ENCODE measurements at regions not wholly inside any gene's neighbourhood (a gene's known extent, or its start where the extent isn't known, plus 50 kb on each side); places are given as distances from the start of the nearest gene placed in this dataset.
"Not testable (repeated sequence)": the region's sequence is repeated elsewhere in the genome, so short reads cannot be mapped to it uniquely, and the experiment has no call there.

GRCh38 chr5:67855523-67855922 is 360.0 kb upstream of the PIK3R1 start:
- no peak overlapping the region for H3K27ac ChIP-seq
- TF ChIP-seq, protein P1, sequence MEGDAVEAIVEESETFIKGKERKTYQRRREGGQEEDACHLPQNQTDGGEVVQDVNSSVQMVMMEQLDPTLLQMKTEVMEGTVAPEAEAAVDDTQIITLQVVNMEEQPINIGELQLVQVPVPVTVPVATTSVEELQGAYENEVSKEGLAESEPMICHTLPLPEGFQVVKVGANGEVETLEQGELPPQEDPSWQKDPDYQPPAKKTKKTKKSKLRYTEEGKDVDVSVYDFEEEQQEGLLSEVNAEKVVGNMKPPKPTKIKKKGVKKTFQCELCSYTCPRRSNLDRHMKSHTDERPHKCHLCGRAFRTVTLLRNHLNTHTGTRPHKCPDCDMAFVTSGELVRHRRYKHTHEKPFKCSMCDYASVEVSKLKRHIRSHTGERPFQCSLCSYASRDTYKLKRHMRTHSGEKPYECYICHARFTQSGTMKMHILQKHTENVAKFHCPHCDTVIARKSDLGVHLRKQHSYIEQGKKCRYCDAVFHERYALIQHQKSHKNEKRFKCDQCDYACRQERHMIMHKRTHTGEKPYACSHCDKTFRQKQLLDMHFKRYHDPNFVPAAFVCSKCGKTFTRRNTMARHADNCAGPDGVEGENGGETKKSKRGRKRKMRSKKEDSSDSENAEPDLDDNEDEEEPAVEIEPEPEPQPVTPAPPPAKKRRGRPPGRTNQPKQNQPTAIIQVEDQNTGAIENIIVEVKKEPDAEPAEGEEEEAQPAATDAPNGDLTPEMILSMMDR (IDR thresholded peaks at IDR 0.05), result no peak
- DNase-seq (ENCODE audit: low spot score), result no peak
- H3K4me3 ChIP-seq, result no peak overlapping the region

DNA sequence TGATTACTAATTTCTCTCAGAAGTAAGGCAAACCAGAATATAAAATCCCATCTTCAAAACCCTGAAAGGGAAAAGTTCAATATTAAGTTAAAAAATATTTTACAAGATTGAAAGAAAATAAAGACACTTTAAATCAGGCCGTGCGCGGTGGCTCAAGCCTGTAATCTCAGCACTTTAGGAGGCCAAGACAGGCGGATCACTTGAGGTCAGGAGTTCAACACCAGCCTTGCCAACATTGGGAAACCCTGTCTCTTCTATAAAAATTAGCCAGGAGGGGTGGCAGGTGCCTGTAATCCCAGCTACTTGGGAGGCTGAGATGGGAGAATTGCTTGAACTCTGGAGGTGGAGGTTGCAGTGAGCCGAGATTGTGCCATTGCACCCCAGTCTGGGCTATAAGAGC is 364.6 kb upstream of the PIK3R1 start:
- not testable (repeated sequence) for DNase-seq (ENCODE audit: low spot score); H3K27ac ChIP-seq; H3K4me3 ChIP-seq

- Histone ChIP-seq H3K27ac (no peak overlapping the region), H3K4me3 (no peak overlapping the region)
- DNase-seq (ENCODE audit: low spot score), result no peak
- TF ChIP-seq, protein P1 (IDR thresholded peaks at IDR 0.05), result no peak
Observed at GRCh38 chr5:67844924-67845323, 370.6 kb upstream of the PIK3R1 start.

DNA sequence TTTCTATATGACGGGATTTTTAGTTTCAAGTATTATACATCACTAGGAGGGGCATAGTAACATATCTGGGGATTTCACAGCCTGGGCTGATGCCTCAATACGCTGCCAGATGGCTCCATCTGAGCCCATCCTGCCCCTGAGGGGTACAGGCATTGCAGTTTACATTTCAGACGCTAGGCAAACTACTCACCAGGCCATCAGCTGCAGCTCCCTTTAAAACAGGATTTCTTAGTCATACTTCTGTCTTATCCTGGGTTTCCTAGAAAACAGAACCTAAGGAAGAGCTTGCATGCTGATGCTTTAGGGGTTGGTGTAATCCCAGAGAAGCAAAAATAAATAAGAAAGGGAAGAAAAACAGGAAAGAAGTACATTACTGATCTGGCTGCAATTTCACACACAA is 372.8 kb upstream of the PIK3R1 start:
- TF ChIP-seq, protein P1 (IDR thresholded peaks at IDR 0.05), result no peak
- DNase-seq (ENCODE audit: low spot score), result no peak
- Histone ChIP-seq H3K27ac (no peak overlapping the region), H3K4me3 (no peak overlapping the region)

DNA sequence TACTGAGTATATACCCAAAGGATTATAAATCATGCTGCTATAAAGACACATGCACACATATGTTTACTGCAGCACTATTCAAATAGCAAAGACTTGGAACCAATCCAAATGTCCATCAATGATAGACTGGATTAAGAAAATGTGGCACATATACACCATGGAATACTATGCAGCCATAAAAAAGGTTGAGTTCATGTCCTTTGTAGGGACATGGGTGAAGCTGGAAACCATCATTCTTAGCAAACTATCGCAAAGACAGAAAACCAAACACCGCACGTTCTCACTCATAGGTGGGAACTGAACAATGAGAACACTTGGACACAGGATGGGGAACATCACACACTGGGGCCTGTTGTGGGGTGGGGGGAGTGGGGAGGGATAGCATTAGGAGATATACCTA is 378.3 kb upstream of the PIK3R1 start:
- not testable (repeated sequence) for H3K27ac ChIP-seq; H3K4me3 ChIP-seq; DNase-seq (ENCODE audit: low spot score)

- H3K27ac ChIP-seq; H3K4me3 ChIP-seq; DNase-seq (ENCODE audit: low spot score): not testable (repeated sequence)
Observed at GRCh38 chr5:67836496-67836895, 379.1 kb upstream of the PIK3R1 start.

GRCh38 chr5:67831048-67831447 is 384.5 kb upstream of the PIK3R1 start:
- H3K27ac ChIP-seq, result no peak overlapping the region
- no peak for DNase-seq (ENCODE audit: low spot score)
- TF ChIP-seq, protein P1 (IDR thresholded peaks at IDR 0.05), result no peak
- no peak overlapping the region for H3K4me3 ChIP-seq

- TF ChIP-seq, protein P1 (IDR thresholded peaks at IDR 0.05), result no peak
- no peak overlapping the region for H3K4me3 ChIP-seq
- no peak overlapping the region for H3K27ac ChIP-seq
- DNase-seq (ENCODE audit: low spot score), result no peak
Observed at GRCh38 chr5:67827541-67827940, 388.0 kb upstream of the PIK3R1 start.

DNA sequence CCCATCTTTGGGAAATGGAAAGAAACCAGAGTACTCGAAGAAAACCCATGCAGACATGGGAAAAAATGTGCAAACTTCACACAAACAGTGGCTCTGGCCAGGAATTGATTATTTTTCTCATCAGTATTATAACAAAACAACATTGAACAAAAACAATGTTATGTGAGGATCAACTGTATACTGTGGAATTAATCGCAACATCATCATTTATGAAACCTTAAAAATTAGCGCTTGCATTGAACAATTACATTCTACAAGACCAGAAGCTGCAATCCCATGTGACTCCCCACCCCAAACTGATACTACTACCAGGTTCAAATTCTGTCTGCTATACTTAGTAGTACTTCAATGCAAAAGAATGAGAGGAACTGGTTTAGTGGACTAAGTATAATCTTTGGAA is 390.7 kb upstream of the PIK3R1 start:
- Histone ChIP-seq H3K27ac (no peak overlapping the region), H3K4me3 (no peak overlapping the region)
- TF ChIP-seq, protein P1 (IDR thresholded peaks at IDR 0.05), result no peak
- DNase-seq (ENCODE audit: low spot score), result no peak
